GM12864 (cell line): ENCODE measurements at regions not wholly inside any gene's neighbourhood (a gene's known extent, or its start where the extent isn't known, plus 50 kb on each side); places are given as distances from the start of the nearest gene placed in this dataset.

Experiments used
- DNase-seq: peaks from one replicate; pipeline ENCODE4 v3.0.0-alpha.2; 2011; ENCODE audit warnings: low read depth
- H3K4me3 ChIP-seq: 2 replicates; pipeline ENCODE4 v1.5.1; 2011; ENCODE audit warnings: mild to moderate bottlenecking, low read depth, low read length, control low read depth
- CTCF ChIP-seq: IDR thresholded peaks from 2 replicates; pipeline ENCODE4 v1.5.1; 2011; ENCODE audit warnings: low read depth, mild to moderate bottlenecking, moderate library complexity, low read length, control low read depth, inconsistent platforms; ENCODE audit errors: missing control alignments

- no peak overlapping the region for H3K4me3 ChIP-seq
- no peak for TF ChIP-seq CTCF
- no peak for DNase-seq
Observed at GRCh38 chr16:73670836-73671820, 623.2 kb upstream of the ZFHX3 start.

GRCh38 chr16:73669535-73670274 lies 621.8 kb upstream of the ZFHX3 start:
- DNase-seq, result no peak
- H3K4me3 ChIP-seq, result no peak overlapping the region
- no peak for TF ChIP-seq CTCF

- TF ChIP-seq CTCF, result no peak
- no peak overlapping the region for H3K4me3 ChIP-seq
- DNase-seq, result no peak
Observed at GRCh38 chr16:73663720-73664119, 615.8 kb upstream of the ZFHX3 start.

DNA sequence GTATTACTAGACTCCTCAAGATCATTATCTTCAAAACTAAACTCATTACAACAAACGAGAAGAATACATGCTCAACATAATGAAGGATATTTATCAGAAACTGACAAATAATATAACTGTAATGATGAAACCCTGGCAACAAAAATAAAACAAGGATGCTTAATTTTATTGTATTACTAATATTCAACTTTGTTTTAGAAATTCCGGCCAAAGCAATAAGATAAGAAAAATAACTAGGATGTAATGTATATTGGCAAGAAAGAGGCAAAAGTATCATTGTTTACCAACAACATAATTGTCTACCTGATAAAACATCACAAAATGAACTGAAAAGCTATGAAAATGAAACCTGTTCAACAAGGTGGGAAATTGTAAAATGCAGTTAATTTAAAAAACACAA lies 588.3 kb upstream of the ZFHX3 start:
- no peak overlapping the region for H3K4me3 ChIP-seq

DNA sequence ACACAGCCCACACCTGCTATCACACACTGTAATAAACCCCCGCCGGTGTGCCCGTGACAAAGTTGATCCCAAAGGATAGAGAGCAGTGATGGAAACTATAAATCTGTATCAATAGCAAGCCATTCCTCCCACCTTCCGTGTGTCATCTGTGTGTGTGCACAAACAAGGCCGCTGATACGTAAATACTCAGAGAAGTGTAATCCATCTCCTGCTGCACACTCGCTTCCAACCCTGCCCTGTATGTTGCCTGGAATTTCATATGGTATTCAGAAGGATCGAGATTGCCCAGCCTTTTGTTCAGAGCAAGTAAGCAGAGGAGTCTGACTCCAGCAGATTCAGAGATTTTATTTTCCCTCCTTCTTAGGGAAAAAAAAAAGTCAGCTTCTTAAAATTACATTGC lies 581.1 kb upstream of the ZFHX3 start:
- no peak for TF ChIP-seq CTCF
- no peak for DNase-seq

More for the DNA sequence above, 588.3 kb upstream of the ZFHX3 start:
- no peak for DNase-seq
- TF ChIP-seq CTCF, result no peak

DNA sequence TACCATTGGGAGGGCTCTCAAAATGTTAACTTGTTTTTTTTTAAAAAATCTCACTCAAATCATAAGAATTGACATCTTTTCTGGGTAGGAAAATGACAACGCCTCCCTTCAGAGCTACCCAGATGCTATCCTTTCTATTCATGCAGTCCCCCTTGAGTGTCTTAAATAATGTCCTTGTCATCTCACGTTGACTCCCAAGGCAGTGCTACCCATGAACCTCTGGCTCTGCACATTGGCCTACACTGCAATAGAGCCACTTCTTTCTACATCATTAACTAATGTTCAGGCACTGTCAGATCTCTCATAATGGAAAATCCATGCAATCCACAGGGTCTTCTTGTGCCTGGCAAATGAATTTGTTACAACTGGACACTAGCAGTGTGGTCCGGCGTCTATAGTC lies 569.8 kb upstream of the ZFHX3 start:
- no peak for TF ChIP-seq CTCF
- no peak overlapping the region for H3K4me3 ChIP-seq
- DNase-seq, result no peak

More for the DNA sequence above, 581.1 kb upstream of the ZFHX3 start:
- no peak overlapping the region for H3K4me3 ChIP-seq
